Limb (tissue), 2 donors: ENCODE measurements at regions not wholly inside any gene's neighbourhood (a gene's known extent, or its start where the extent isn't known, plus 50 kb on each side); places are given as distances from the start of the nearest gene placed in this dataset.
"Not testable (repeated sequence)": the region's sequence is repeated elsewhere in the genome, so short reads cannot be mapped to it uniquely, and the experiment has no call there.

ENCODE experiments used
- DNase-seq, 2 donors: peaks; one replicate each; pipeline ENCODE4 v3.0.0-alpha.2; 2016; ENCODE audit errors: extremely low spot score in 2 of 2

DNA sequence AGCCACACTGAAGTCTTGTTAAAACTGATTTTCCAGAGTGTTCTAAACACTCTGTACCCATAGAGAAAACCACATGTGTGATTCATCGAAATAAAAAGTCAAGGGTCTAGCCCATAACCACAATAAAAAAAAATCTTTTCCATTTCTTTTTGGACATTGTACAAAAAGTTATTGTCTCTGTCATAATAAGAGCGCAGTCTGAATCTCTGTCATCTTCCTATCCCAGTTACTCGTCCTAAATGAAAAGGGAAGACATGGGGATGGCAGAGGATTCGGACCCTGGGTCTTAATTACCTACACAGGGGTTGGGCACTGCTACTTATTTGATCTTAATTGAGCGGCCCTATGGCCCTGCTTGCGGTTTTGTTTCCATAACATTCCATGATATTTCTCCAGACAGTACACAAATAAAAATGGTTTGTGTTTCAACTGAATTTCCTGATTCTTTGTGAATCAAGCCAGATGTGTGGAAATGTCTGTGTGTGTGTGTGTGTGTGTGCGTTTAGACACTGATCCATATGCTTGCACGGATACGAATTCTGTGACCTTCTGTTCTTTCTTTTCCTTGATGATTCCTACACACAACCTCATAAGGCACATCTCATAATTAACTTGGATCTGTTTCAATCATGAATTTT lies 133.4 kb upstream of the SPATS2L start:
- peak in 1 of 2 donors; percentile 71 for DNase-seq

DNA sequence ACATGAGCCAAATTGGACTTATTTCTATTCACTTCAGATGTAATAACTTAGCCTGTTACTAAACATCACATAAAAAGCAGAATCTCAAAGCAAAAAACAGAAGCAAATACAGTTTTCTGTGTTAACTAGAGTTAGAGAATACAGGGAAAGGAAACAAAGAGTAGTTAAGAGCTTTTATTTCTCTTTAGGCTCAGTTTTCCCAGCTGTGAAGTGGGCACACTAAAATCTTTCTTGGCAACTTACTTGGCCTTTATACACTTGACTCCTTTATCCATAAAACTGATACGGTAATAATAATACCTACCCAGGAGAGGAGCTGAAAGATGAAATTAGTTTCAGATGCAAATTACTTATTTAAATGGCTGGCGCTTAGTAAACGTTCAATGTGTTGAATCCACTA lies 132.8 kb upstream of the SPATS2L start:
- DNase-seq, result no peak

DNA sequence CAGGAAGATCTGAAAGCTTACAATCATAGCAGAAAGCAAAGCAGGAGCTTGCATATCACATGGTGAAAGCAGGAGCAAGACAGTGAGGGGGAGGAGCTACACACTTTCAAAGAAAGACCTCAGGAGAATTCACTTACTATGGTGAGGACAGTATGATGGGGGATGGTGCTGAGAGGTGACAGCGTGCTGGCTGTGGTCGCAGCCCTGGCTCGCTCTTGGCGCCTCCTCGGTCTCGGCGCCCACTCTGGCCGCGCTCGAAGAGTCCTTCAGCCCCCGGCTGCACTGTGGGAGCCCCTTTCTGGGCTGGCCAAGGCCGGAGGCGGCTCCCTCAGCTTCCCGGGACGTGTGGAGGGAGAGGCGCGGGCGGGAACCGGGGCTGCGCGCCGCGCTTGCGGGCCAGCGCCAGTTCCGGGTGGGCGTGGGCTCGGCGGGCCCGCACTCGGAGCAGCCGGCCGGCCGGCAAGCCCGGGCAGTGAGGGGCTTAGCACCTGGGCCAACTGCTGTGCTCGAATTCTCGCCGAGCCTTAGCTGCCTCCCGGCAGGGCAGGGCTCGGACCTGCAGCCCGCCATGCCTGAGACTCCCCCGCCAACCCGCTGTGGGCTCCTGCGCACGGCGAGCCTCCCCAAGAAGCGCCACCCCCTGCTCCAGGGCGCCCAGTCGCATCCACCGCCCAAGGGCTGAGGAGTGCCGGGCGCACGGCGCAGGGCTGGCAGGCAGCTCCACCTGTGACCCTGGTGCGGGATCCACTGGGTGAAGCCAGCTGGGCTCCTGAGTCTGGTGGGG lies 131.9 kb upstream of the SPATS2L start:
- DNase-seq, result no peak

DNA sequence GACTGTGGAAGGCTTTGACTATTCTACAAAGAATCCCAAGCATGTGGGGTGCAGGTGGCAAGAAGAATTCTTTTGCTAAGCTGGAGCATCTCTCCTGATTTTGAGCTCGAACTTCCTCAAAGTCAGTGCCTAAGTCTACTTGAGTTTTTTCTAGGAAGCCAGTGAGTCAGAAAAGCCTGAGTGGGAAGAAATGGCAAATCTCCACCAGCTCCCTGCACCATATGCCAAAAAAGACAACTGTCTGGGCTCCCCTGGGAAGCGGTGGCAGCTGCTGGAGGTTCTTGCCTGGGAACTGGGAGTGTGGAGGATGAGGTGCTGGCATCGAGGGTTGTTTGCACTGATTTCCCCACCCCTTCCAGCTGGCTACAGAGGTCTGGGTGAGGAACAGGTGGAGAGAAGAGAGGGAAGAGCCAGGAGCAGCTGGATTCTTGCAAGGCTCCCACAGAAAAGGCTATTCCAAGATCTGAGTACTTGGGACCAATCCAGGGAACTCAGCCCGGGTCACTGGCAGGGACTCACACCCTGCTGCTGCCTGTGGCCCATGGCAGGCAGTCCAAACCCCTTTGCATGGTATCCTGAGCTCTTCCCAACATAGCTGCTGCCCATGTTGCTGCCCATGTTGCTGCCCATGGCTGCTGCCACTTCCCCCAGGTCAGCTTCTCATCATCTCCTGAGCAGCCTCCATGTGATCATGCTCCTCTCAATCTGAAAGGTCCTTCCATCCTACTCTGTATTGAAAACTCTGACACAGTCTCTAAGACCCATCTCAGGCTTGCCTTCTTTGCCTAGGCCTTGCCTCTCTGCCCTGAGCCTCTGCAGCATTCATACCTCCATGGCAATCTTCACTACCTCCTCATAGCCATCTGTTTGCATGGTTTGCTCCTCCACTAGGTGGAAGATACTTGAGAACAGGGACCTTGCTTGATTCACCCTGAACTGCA lies 128.3 kb upstream of the SPATS2L start:
- peak; percentile 62 to 79 for DNase-seq

DNA sequence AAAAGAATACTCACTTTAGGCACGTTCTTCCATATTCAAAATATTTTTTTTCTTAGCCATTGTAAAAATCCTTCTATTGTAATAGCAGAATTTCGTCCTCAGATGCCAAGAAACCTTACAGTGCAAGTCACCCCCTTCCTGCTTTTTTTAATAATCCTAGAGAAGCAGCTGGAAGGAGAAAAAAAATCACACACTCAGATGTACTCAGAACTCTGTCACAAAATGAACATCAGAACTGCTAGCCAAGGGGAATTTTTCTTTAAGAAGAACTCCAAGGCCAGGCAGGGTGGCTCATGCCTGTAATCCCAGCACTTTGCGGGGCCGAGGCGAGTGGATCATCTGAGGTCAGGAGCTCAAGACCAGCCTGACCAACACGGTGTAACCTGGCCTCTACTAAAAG lies 127.3 kb upstream of the SPATS2L start:
- no peak for DNase-seq

DNA sequence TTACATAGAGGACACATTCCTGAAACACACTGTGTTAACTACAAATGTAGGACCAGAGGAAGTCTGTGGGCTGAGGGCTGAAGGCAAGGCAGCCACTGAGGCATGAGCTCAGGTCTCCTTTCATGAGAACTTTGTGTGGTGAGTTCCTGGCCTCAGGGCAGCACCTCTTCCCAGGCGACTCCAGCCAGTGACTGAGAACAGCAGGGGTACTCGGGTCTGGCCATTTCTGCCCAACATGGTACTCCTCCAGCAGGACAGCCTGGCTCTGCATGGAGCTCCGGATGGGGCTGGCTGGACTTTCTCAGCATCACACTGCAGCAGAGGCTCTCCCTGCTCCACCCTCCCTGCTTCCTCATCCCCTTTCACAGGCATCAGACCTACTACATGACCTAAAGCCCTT lies 125.5 kb upstream of the SPATS2L start:
- DNase-seq, result no peak

DNA sequence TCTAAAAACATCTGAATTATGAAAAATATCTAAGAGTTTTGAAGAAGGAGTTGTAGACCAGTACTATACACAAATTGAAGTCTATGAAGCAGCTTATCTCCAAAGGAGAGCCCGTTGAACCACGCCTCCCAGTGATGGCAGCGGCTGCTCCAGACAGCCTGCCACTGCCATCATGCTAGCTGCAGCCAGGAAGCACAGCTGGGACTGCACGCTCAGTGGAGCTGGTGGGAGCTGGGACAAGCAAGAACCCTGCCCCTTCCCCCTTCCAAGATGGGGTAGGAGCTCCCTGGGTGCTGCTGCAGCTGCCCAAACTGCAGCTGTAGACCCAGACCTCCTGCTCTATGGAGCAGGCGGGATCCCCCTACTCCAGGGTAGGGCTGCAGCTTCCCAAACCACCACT lies 124.7 kb upstream of the SPATS2L start:
- no peak for DNase-seq

DNA sequence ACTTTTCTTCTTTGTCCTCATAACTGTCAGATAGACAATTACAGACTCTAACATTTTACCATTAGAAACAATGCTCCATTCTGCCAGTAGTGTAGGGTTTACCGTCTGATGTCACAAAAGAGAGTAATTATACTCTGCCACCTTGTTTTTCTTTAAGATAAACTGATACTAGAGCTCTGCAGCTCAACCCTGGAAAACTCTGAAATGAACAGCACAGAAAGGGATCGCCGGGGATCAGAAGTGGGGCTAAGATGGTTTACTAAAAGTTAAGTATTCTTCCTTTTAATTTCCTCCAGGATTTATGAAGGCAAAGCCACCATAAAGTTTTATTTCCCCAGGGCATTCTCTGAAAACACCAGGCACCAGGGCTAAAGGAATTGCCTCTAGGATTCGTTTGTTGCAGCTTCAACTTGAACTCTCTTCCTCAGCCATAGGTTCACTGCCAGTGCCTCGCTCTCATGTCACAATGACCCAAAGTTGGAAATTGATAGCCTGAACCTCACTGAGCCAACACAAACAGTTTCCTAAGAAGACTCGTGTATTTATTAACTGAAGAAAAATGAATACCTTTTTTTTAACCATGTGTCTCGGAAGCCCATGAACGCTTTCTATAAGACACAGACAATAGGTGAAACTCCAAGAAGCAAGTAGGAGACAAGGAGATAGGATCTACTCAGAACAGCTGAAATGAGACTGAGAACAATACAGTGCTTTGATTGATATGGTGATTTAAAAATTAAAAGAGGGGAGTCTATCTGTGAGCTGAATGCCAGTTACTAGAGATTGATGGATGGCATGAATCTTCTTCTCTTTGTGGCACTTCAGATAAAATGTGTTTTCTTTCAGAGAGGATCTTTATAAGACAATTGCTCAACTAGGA lies 121.5 kb upstream of the SPATS2L start:
- DNase-seq, result no peak

DNA sequence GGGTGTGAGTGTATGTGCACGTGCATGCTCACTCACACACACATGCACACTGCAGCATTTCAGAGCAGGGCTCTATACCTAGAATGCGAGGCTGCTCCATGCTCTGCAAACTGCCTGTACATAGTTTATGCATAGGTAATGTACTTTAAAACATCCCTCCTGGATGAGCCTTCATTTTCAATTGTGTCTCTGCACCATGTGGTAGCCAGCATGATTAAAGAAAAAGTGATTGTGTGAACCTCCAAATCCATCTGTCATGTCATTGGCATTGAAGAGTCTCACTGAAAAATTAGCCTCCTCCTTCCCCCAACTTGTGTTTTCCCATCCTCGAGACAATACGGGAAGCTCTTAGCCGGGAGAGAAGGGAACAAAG lies 120.9 kb upstream of the SPATS2L start:
- DNase-seq, result no peak

DNA sequence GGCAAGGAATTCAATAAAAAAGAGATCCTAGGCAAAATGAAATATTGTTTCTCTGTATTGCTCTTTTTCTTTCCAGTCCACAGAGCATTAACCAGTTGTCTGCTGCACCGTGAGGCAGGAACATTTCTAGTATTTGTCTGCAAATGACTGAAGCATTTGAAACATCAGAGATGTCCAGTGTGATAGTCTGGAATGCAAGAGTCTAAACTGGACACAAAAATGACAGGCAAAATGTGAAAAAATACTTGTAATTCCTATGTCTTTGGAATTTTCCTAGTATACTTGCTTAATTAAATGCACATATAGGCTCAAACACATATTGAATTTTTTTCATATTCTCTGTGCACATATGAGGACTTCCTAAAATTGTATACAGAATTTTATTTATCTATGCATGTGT lies 120.5 kb upstream of the SPATS2L start:
- no peak for DNase-seq

DNA sequence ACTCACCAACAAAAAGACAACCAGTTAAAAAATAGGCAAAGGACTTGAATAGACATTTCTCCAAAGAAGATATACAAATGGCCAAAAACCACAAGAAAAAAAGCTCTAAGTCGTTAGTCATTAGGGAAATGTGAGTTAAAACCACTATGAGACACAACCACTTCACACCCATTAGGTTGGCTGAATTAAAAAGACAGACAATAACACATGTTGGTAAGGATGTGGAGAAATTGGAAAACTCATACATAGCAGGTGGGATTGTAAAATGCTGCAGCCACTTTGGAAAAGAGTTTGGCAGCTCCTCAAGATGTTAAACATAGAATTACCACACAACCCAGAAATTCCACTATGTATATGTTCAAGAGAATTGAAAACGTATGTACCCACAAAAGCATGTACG lies 117.6 kb upstream of the SPATS2L start:
- no peak for DNase-seq

DNA sequence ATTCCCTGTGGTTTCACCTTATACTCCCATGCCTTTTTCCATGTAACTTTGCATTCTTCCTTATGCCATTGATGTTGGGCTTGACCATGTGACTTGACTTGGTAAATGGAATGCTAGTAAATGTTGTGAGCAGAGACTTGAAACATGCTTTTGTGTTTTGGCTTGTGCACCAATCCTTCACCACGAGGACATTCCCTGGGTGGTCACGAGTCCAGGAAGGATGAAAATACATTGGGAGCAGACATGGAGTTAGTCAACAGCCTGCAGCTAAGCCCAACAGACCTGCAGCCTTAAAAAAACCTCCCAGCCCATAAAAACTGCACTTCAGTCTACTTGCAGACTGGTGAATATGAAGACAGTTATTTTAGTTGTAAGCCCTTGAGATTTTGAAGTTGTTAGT lies 116.5 kb upstream of the SPATS2L start:
- DNase-seq, result no peak

DNA sequence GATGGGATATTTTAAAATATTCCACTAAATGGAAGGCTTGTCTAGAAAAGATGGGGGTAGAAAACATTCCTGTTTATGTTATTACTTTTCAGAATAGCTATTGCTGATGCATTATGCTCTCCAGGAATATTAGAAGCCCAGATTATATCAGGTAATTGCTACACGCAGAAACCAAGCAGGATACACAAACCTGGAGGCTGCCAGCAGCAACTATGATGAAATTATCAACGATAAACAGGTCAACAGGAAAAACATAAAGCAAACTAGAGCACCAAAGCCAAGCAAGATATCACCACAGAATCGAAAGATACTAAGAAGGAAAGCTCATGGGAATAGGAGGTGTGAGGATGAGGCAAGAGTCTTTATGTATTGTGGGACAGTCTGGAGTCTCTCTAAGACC lies 113.2 kb upstream of the SPATS2L start:
- DNase-seq, result no peak

DNA sequence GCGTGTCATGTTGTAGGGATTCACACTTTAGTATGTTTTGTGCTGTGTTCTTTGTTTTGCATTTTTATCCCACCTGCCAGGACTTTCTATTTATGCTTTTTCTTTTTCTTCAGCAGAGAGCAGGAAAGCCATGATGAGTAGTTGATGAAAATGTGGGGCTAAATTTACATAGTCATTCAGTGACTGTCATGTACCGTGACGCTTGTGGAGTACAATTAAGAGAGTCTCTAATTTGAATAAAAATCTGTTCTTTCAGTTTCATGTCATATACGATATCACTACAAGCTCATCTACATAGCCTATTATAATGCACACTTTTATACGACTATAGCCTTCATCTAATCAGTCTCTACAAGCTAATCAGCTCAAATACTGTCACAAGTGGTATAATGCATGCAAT lies 112.7 kb upstream of the SPATS2L start:
- DNase-seq, result no peak

DNA sequence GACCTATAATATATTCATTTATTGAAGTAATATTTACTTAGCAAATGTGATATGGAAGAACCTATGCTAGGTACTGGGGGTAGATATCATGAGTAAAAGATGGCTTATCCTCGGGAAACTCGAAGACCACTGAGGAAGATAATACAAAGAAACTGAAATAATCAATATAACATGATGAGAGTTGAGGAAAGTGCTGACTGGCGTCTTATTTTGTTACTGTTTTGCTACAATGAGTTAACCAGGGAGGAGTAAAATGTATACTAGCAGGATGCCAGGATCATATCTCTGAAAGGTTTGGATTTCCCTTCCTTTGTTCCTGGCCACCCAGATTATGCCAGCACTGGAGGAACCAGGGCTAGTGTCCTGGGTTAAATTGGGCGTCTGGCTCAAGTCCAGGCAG lies 111.7 kb upstream of the SPATS2L start:
- no peak for DNase-seq

DNA sequence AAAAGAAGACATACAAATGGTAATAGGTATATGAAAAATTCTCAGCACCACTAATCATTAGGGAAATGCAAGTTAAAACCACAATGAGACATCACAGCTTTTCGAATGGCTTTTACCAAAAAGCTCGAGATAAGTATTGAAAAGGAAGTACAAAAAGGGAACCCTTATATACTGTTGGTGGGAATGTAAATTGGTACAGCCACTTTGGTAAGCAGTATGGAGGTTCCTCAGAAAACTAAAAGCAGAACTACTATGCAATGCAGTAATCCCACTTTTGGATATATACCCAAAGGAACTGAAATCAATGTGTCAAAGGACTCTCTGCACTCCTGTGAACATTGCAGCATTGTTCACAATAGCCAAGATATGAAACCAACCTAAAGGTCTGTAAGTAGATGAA lies 107.5 kb upstream of the SPATS2L start:
- no peak for DNase-seq

DNA sequence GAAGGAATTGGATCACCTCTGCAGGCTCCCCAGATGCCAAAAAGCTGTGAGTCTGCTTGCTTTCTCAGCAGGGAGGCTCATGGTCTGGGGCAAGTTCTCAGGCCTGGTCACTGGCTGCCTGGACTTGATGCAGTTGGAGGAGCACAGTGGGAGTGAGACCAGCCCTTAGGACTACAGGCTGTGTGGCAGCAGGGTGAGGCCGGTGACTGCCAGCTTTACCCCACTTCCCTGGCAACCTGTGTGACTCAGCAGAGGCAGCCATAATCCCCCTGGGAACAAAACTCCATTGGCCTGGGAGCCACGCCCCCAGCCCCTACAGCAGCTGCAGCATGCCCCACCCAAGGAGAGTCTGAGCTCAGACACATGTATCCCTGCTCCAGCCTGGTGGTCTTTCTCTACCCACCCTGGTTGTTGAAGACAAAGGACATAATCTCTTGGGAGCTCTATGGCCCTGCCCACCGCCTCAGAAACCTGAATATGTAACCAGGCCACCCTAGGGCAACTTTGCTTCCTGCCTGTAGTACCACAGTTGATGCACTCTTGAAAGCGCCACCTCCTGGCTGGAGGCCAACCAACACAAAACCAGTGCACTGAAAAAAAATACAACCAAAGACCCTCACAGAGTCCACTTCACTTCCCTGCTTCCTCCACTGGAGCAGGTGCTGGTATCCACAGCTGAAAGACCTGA lies 106.8 kb upstream of the SPATS2L start:
- DNase-seq, result no peak

DNA sequence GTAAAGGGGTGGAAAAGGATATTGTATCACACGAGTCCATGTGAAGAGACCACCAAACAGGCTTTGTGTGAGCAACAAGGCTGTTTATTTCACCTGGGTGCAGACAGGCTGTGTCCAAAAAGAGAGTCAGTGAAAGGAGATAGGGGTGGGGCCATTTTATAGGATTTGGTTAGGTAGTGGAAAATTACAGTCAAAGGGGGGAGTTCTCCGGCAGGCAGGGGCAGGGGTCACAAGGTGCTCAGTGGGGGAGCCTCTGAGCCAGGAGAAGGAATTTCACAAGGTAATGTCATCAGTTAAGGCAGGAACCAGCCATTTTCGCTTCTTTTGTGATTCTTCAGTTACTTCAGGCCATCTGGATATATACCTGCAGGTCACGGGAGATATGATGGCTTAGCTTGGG lies 104.7 kb upstream of the SPATS2L start:
- DNase-seq, result not testable (repeated sequence)

DNA sequence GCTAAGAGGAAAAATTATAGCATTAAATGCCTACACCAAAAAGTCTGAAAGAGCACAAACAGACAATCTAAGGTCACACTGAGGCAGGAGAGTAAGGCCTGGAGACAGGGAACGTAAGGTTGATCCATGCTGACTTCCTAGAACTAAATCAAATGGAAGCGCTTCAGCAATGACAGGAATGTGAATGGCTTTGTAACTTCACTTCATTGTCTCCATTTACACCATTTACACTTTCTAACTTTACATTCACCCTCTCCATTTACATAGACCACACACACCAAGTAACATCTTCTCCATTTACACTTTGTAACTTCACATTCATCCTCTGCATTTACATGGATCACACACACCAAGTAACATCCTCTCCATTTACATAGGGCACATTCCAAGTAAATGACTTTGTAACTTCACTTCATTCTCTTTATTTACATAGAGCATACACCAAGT lies 103.1 kb upstream of the SPATS2L start:
- no peak for DNase-seq

DNA sequence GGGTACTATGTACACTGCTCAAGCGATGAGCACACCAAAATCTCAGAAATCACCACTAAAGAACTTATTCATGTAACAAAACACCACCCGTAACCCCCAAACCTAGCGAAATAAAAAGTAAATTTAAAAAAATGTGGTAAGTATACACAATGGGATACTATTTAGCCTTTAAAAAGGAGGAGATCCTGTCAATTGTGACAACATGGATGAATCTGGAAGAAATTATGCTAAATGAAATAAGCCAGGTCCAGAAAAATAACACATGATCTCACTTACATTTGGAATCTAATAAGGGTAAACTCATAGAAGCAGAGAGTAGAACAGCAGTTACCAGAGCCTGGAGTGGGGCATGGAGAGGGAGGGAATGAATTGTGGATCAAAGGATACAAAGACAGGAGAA lies 98.5 kb upstream of the SPATS2L start:
- no peak for DNase-seq

DNA sequence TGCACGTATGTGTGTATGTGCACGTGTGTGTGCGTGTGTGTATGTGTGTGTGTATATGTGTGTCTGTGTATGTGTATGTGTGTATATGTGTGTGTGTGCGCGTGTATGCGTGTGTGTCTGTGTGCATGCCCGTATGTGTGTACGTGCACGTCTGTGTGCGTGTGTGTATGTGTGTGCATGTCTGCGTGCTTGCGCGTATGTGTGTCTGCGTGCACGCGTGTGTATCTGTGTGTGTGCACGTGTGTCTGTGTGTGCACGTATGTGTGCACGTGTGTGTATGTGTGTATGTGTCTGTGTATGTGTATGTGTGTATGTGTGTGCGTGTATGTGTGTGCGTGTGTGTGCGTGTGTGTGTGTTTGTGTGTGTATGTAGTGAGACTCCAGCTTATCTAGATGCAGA lies 97.5 kb upstream of the SPATS2L start:
- DNase-seq, result no peak
